WTC11 (cell line): ENCODE measurements at regions not wholly inside any gene's neighbourhood (a gene's known extent, or its start where the extent isn't known, plus 50 kb on each side); places are given as distances from the start of the nearest gene placed in this dataset.

Source experiments
- ATAC-seq: fragments of 200-7000 bp; cut with Tn5 transposase; 2 replicates; pipeline ENCODE4 v1.10.0; 2021; ENCODE audit warnings: mild to moderate bottlenecking, moderate library complexity
- CTCF ChIA-PET: fragments of 300-600 bp; sonication (Branson Sonifier 250); formaldehyde crosslinking; loops from one replicate; lab custom pipeline; 2021; ENCODE audit warnings: antibody characterized with exemption; lab: Charles Lee
- POLR2A ChIA-PET: fragments of 350-600 bp; sonication (Branson Sonifier 250); formaldehyde crosslinking; loops from one replicate; lab custom pipeline; 2021; ENCODE audit warnings: antibody characterized with exemption; lab: Charles Lee
- DNase-seq: peaks from one replicate; pipeline ENCODE4 v3.0.0; 2021; ENCODE audit warnings: low spot score
- H3K27ac Mint-ChIP-seq: 2 replicates; pipeline ENCODE4 v1.8.0; 2021; ENCODE audit warnings: mixed read lengths
- H3K27me3 Mint-ChIP-seq: 2 replicates; pipeline ENCODE4 v1.8.0; 2021; ENCODE audit warnings: low read depth, mild to moderate bottlenecking, moderate library complexity, mixed read lengths
- H3K36me3 Mint-ChIP-seq: 2 replicates; pipeline ENCODE4 v1.8.0; 2021; ENCODE audit warnings: mixed read lengths
- H3K4me1 Mint-ChIP-seq: 2 replicates; pipeline ENCODE4 v1.8.0; 2022; ENCODE audit warnings: mixed read lengths
- H3K4me3 Mint-ChIP-seq: 2 replicates; pipeline ENCODE4 v1.8.0; 2021; ENCODE audit warnings: mild to moderate bottlenecking, moderate library complexity, mixed read lengths
- H3K9me3 Mint-ChIP-seq: 2 replicates; pipeline ENCODE4 v1.8.0; 2021; ENCODE audit warnings: mixed read lengths
- AFF4 ChIP-seq: sonication (generic); formaldehyde crosslinking; IDR thresholded peaks from 2 replicates; pipeline ENCODE4 v1.8.1; 2023; ENCODE audit warnings: mild to moderate bottlenecking, missing genetic modification reagents, borderline replicate concordance
- ELF4 ChIP-seq: sonication (generic); formaldehyde crosslinking; IDR thresholded peaks from 2 replicates; pipeline ENCODE4 v1.8.1; 2022; ENCODE audit warnings: low read depth, mild to moderate bottlenecking, moderate library complexity, missing genetic modification reagents
- FOXJ3 ChIP-seq: sonication (generic); formaldehyde crosslinking; IDR thresholded peaks from 2 replicates; pipeline ENCODE4 v1.9.0; 2021; ENCODE audit warnings: missing genetic modification reagents, mild to moderate bottlenecking, borderline replicate concordance
- GABPB1 ChIP-seq: sonication (generic); formaldehyde crosslinking; IDR thresholded peaks from 2 replicates; pipeline ENCODE4 v1.8.1; 2023; ENCODE audit warnings: mild to moderate bottlenecking, missing genetic modification reagents
- GRHL2 ChIP-seq: fragments of 250-450 bp; sonication (Bioruptor Pico); IDR thresholded peaks from 2 replicates; pipeline ENCODE4 v1.8.0; 2022; ENCODE audit warnings: mild to moderate bottlenecking, moderate library complexity; ENCODE audit not compliant: insufficient replicate concordance, severe bottlenecking
- IRF1 ChIP-seq: sonication (generic); formaldehyde crosslinking; IDR thresholded peaks from 2 replicates; pipeline ENCODE4 v1.8.0; 2023; ENCODE audit warnings: missing genetic modification reagents
- MYBL2 ChIP-seq: sonication (generic); formaldehyde crosslinking; IDR thresholded peaks from 2 replicates; pipeline ENCODE4 v1.8.1; 2023; ENCODE audit warnings: mild to moderate bottlenecking, moderate library complexity, missing genetic modification reagents
- NFE2L1 ChIP-seq: sonication (generic); formaldehyde crosslinking; IDR thresholded peaks from 2 replicates; pipeline ENCODE4 v1.8.1; 2023; ENCODE audit warnings: missing genetic modification reagents
- NR1H2 ChIP-seq: sonication (generic); formaldehyde crosslinking; IDR thresholded peaks from 2 replicates; pipeline ENCODE4 v1.9.0; 2021; ENCODE audit warnings: mild to moderate bottlenecking, moderate library complexity, missing genetic modification reagents
- SMAD3 ChIP-seq: sonication (generic); formaldehyde crosslinking; IDR thresholded peaks from 2 replicates; pipeline ENCODE4 v1.8.0; 2022; ENCODE audit warnings: missing genetic modification reagents, mild to moderate bottlenecking, borderline replicate concordance
- ZNF317 ChIP-seq: sonication (generic); formaldehyde crosslinking; IDR thresholded peaks from 2 replicates; pipeline ENCODE4 v1.8.1; 2023; ENCODE audit warnings: low read depth, mild to moderate bottlenecking, moderate library complexity, missing genetic modification reagents, borderline replicate concordance
- TF ChIP-seq, protein P1 (sequence below): sonication (generic); formaldehyde crosslinking; IDR thresholded peaks from 2 replicates; pipeline ENCODE4 v1.8.0; 2023; ENCODE audit warnings: missing genetic modification reagents, mild to moderate bottlenecking, borderline replicate concordance
- TF ChIP-seq, protein P2 (sequence below): fragments of 250-450 bp; sonication (Bioruptor Pico); IDR thresholded peaks from 2 replicates; pipeline ENCODE4 v1.9.0; 2021; ENCODE audit warnings: mild to moderate bottlenecking
- TF ChIP-seq, protein P3 (sequence below): sonication (generic); formaldehyde crosslinking; IDR thresholded peaks from 2 replicates; pipeline ENCODE4 v1.8.1; 2023; ENCODE audit warnings: mild to moderate bottlenecking, missing genetic modification reagents

DNA sequence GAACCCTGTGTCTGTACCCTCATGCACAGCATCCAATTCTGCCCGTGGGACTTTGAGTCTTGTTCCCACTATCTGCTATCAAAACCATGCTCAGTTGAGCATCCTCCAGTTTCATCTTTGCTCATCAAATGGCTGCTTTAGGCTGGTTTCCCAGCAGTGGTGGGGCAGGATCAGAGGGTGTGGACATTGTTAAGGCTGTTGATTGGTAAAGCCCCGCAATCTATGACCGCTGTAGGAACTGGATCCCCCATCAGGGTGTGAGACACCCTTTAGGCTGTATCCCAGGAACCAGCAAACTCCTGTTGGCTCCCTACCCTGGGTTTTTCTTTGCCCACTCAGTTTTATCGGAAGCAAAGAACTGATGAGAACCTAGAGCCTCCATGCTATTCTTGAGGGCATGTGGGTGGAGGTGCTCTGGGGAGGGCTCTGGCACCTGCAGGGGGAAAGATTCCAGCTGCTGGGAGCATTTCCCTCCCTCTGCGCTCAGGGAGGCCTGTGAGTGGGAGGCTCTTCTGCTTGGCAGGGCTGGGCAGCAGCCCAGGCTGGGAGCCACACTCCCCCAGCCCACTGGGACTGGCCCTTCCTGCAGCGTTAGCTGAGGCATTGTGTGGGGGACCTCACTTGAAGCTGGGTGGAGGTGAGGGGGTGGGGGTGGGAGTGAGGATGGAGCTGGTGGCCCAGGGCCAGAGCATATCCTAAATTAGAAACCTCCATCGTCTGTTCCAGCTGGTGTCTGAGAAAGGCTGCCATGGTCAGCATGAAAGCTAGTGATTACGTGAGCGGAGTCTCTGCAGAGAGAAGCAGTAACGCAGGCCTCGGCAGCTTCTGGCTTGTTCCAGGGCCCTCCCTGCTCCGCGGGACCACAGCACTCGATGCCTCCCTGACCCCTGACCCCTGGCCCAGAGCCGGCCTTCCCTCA is 160.6 kb downstream of the IRF8 start:
- H3K27me3 Mint-ChIP-seq: 0 out of 2 replicates have a peak, but pooled peaks cover 3% of the 10 kb centered on the region
- no peaks in the 10 kb centered on the region; the same call in 1 of the 2 replicates for H3K9me3 Mint-ChIP-seq
- H3K36me3 Mint-ChIP-seq: no peaks in the 10 kb centered on the region
- TF ChIP-seq NR1H2 (CRISPR knock-in tag) (no peak), GABPB1 (CRISPR knock-in tag) (no peak), FOXJ3 (no peak), GRHL2 (CRISPR knock-in tag) (no peak), MYBL2 (no peak), AFF4 (no peak), ZNF317 (no peak), IRF1 (no peak), NFE2L1 (CRISPR knock-in tag) (no peak), ELF4 (CRISPR knock-in tag) (no peak), SMAD3 (CRISPR knock-in tag) (no peak)
- TF ChIP-seq, protein P1, sequence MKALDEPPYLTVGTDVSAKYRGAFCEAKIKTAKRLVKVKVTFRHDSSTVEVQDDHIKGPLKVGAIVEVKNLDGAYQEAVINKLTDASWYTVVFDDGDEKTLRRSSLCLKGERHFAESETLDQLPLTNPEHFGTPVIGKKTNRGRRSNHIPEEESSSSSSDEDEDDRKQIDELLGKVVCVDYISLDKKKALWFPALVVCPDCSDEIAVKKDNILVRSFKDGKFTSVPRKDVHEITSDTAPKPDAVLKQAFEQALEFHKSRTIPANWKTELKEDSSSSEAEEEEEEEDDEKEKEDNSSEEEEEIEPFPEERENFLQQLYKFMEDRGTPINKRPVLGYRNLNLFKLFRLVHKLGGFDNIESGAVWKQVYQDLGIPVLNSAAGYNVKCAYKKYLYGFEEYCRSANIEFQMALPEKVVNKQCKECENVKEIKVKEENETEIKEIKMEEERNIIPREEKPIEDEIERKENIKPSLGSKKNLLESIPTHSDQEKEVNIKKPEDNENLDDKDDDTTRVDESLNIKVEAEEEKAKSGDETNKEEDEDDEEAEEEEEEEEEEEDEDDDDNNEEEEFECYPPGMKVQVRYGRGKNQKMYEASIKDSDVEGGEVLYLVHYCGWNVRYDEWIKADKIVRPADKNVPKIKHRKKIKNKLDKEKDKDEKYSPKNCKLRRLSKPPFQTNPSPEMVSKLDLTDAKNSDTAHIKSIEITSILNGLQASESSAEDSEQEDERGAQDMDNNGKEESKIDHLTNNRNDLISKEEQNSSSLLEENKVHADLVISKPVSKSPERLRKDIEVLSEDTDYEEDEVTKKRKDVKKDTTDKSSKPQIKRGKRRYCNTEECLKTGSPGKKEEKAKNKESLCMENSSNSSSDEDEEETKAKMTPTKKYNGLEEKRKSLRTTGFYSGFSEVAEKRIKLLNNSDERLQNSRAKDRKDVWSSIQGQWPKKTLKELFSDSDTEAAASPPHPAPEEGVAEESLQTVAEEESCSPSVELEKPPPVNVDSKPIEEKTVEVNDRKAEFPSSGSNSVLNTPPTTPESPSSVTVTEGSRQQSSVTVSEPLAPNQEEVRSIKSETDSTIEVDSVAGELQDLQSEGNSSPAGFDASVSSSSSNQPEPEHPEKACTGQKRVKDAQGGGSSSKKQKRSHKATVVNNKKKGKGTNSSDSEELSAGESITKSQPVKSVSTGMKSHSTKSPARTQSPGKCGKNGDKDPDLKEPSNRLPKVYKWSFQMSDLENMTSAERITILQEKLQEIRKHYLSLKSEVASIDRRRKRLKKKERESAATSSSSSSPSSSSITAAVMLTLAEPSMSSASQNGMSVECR: no peak
- TF ChIP-seq, protein P2, sequence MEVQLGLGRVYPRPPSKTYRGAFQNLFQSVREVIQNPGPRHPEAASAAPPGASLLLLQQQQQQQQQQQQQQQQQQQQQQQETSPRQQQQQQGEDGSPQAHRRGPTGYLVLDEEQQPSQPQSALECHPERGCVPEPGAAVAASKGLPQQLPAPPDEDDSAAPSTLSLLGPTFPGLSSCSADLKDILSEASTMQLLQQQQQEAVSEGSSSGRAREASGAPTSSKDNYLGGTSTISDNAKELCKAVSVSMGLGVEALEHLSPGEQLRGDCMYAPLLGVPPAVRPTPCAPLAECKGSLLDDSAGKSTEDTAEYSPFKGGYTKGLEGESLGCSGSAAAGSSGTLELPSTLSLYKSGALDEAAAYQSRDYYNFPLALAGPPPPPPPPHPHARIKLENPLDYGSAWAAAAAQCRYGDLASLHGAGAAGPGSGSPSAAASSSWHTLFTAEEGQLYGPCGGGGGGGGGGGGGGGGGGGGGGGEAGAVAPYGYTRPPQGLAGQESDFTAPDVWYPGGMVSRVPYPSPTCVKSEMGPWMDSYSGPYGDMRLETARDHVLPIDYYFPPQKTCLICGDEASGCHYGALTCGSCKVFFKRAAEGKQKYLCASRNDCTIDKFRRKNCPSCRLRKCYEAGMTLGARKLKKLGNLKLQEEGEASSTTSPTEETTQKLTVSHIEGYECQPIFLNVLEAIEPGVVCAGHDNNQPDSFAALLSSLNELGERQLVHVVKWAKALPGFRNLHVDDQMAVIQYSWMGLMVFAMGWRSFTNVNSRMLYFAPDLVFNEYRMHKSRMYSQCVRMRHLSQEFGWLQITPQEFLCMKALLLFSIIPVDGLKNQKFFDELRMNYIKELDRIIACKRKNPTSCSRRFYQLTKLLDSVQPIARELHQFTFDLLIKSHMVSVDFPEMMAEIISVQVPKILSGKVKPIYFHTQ (CRISPR knock-in tag): no peak
- TF ChIP-seq, protein P3, sequence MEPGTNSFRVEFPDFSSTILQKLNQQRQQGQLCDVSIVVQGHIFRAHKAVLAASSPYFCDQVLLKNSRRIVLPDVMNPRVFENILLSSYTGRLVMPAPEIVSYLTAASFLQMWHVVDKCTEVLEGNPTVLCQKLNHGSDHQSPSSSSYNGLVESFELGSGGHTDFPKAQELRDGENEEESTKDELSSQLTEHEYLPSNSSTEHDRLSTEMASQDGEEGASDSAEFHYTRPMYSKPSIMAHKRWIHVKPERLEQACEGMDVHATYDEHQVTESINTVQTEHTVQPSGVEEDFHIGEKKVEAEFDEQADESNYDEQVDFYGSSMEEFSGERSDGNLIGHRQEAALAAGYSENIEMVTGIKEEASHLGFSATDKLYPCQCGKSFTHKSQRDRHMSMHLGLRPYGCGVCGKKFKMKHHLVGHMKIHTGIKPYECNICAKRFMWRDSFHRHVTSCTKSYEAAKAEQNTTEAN (CRISPR knock-in tag): no peak
- CTCF ChIA-PET: interaction anchor here (0.8 to 1.0 kb wide), 2 partner anchors 15 to 457 kb away, joined by 3 read pairs; no protein-coding TSS in a partner anchor
- ATAC-seq (no peak), DNase-seq (no peak)
- no peak overlapping the region for H3K4me3 Mint-ChIP-seq
- POLR2A ChIA-PET: no interaction called here
- H3K4me1 Mint-ChIP-seq: no peaks in the 10 kb centered on the region
- H3K27ac Mint-ChIP-seq: no peak overlapping the region
